GM21390 (cell line): ENCODE measurements at regions not wholly inside any gene's neighbourhood (a gene's known extent, or its start where the extent isn't known, plus 50 kb on each side); places are given as distances from the start of the nearest gene placed in this dataset.

Experiments used
- ATAC-seq: cut with Tn5 transposase; IDR thresholded peaks from one replicate; pipeline ENCODE4 v1.9.1; 2021; ENCODE audit not compliant: unreplicated experiment

DNA sequence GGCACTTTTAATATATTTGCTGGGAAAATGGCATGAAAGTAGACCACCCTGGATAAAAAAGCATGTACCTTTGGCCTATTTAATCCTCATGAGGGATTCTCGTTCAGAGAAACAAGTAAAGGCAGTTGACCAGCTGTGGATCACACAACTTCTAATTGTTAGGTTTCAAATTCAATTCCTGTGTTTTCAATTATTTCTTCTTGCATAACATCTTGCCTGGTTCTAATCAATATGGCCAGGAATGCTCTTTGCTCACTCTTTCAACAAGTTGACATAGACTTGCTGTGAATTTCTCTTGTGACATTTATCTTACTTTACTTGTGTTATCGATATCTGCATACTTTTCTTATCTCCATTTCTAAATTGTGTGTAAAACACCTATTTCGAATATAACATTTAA lies 211.8 kb downstream of the SLC7A11 start:
- no peak for ATAC-seq

DNA sequence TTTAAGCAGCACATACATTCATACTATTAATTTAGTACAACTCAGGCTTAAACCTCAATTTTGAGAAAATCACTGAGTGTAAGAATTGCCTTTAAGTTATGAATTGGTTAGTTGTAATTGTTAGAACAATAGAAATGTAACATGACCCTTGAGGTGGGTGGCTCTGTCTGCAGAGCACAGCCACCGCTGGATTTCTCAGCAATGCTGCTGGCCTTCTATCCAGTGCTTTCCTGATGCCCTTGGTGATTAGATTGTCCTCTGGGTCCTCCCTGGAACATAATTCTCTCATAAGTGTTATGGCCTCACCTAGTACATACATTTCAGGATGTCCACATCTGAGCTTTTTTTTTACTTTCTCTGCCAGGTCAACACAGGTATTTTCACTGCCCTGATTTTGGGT lies 213.2 kb downstream of the SLC7A11 start:
- ATAC-seq: no peak

DNA sequence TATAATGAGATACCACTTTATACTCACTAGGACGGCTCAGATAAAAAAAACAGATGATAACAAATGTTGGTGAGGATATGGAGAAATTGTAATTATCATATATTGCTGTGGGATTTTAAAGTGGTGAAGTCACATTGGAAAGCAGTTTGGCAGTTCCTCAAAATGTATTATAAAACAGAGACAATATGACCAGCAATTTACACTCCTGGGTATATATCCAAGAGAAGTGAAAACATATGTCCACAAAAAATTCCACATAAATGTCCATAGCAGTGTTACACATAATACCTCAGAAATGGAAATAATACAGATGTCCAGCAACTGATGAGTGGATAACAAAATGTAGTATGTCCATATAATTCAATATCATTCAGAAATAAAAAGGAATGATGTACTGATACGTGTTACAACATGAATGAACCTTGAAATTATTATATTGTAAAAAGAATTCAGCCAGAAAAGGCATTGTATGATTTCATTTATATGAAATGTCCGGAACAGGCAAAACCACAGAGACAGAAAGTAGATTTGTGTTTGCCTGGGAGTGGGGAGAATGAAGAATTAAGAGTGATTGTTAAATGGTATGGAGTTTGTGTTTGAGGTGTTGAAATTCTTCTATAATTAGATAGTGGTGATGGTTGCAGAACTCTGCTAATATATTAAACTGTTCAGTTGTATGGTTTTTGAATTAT lies 220.9 kb downstream of the SLC7A11 start:
- ATAC-seq: no peak

DNA sequence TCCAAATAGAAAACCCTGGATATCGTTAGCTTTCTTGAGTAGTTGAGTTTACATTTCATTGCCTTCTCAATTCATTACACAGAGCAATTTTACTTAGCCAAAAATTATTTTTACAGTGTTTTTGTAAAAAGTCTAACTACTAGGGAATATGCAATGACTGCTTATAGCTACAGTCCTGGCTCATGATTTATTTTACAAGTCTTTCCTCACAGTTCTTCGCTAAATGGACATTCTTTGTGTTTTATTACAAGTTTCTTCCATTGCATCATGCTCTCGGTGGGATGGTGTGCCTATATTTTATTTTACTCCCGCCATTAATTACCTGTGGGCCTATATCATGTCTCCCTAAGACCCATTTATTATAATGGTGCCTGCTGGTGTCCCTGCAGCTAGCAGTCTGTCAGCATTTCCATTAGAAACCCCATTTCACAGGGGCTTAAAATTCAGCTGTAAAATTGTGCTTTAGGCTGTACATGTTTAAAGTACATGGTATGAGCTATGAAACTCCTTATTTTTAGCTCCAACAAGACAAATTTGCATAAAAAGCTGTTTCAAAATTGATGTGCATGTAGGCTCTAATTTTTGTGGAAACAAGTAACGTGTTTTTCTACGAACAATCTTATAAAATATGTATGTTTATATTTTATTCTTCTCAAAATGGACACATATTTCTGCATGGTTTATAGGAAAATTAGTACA lies 227.4 kb downstream of the SLC7A11 start:
- no peak for ATAC-seq

DNA sequence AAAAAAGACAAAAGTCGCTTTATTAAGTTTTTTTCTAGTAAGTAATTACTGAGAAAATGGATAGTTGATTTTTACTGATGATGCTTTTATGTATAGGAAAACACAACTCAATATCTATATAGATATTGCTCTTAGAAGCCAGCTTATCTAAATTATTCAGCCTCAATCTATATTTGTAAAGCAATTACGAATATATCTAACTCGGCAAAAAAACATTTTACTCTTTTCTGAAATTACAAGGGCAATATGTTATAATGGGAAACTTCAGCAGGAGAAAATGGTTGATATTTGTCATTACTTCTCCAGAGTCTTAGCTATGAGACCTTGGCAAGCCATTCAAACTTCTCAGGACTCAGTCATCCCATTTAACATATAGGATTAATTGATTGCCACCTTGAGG lies 228.5 kb downstream of the SLC7A11 start:
- ATAC-seq: no peak

DNA sequence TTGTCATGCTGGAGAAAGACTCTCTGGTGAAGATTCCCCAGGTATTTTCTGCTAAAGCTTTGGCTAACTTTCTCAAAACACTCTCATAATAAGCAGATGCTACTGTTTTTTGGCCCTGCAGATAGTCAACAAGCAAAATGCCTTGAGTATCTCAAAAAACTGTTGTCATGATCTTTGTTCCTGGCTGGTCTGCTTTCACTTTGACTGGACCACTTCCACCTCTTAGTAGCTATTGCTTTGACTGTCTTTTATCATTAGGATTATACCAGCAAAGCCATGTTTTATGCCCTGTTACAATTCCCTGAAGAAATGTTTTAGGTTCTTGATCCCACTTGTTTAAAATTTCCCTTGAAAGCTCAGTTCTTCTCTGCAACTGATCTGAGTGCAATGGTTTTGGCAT lies 231.5 kb downstream of the SLC7A11 start:
- ATAC-seq: peak; percentile 73

DNA sequence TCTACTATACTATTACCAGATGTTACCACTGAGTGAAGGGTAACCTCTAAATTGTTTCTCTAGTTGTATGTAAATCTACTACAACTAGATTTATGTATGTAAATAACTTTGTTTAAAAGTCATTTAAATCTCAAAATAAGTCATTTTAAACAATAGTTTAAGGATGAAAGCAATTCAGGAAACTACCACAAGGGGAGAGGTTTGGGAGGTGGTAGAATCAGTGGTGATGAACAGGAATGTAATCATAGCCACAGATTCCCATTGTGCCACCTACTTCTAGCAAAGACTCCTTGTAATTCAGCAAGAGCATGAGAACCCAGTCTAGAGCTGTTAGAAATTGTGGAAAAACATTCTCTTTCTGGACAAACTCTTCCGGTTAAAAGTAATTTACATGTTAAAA lies 234.6 kb downstream of the SLC7A11 start:
- ATAC-seq: no peak

DNA sequence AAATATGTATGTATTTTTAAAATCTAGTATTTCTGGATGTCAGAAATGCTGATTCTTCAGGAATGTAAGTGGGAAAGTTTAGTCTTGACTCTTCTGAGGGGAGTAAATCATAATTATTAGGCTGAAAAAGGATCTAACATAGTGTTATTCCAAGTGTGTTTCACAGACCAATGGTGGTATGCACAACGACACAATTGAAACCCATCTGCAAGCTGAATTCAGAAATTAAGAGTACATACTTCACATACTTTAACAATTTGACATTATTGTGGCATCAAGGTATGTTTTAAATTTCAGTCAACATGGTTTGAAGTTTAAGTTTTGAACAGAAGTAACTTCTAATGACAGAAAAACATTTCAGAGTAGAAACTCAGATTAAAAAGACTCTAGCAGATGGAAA lies 236.7 kb downstream of the SLC7A11 start:
- ATAC-seq: no peak

DNA sequence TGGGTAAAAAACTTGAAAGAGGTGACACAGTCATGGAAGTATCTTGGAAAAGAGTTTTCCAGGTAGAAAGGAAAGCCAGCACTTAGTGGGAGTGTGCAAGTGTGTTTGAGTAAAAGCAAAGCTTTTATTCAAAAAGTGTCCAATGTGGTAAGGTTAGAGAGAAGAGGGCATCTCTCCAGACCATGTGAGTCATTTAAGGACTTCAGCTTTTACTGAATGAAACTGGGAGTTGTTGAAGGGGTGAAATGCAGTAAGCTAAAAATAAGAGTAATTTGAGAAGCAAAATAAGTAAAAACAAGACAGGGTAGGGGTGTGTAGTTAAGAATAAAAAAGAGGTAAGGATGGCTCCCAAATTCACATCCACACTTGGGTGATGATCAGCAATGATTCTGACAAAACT lies 238.9 kb downstream of the SLC7A11 start:
- ATAC-seq: peak; percentile 93

DNA sequence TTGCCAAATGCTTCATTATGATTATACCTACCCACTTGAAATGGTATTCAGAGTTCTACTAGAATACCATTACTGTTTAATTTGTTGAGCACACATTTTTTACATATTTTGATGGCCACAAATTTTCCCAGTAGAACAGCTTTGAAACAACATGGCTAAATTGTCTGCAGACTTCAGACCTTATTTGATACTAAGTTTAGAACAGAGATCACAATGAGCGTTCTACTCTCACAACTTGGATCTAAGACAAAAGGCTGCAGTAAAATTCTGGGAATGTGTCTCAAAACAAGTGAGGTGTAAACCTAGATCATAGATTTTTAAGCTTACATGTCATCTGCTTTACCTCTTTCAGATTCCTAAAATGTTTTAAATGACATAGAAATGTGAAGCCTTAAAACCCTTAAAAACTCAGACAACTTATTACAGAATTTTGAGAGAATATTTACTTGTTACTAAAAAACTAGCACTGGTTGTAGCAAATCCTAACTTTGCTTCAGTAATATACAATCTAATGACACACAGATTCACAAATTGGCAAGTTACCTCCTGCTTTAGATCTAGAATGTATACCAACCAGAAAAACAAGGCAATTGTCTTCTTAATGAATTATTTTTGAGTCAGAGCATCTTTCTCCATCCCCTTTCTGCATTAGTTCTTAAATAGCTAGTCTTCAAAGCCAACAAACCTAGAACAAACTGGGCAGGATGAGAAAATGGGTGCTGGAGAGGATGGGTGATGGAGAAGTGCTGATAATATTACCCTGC lies 243.3 kb downstream of the SLC7A11 start:
- no peak for ATAC-seq

DNA sequence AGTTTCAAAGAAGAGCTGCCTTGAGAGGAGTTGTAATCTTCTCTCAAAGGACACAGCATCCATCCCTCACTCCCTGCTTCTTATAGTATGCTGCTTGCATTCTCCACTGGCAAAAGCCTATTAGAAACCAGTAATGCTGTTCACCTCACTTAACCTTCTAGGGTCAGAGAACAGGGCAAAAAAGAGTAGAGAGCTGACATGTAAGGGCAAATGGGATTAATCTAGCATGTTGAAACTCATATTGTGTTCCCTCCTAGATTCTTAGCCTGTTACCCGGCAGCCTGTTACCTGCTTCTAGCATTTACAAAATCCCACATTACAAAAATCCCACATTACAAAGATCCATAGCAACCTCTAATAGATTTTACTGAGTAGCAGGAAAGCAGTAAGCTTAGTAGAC lies 244.7 kb downstream of the SLC7A11 start:
- no peak for ATAC-seq

DNA sequence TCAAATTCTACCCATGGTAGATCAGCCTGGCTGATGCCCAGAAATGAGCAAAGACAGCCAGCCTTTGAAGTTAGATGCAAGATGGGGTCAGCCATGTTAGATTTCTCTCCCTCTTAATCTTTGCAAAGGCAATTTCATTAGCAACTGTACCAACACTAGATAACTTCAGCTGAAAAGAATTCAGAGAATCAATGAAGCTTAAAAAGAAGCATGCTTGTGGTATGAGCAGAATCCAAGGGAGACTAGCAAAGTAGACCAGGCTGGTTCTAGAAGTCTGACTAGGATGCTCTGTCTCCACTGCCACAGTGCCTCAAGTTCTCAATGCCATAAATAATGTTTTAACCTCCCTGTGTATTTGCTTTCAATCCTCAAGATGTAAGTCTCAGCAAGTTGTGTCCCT lies 247.3 kb downstream of the SLC7A11 start:
- no peak for ATAC-seq

DNA sequence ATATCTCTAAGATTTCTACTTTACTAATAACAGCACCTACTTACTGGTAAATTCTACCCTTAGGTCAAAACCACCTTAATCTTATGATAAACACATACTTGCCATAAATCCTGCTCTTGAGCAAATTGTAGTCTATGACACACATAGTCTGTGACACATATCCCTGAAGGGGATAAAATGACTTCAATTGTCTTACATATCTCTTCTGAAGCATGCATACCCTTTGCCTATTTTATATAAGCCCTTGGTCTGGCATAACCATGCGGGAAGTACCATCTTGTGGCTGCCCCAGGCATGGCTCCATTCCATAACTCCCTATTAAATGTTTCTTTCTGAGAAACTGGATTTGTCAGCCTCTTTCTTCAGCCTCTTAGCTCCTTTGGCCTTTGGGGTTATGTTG lies 248.9 kb downstream of the SLC7A11 start:
- ATAC-seq: no peak

DNA sequence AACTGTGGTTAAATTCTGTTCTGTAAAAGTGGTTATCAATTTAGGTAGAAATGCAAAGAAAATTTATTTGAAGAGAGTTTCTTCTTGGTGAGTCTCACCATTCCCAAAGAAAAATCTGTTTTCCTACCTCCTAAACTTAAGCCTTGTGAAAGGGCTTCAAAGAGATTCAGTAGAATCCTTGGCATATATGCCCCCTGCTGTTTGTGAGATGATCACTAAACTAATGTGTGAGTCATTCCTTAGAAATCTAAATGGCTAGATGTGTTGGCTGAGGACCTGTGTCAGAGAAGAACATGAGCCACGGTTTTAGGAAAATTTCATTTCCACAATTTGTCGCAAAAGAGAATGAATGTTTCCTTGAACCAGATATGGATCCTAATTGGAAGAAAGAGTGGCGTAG lies 260.9 kb downstream of the SLC7A11 start:
- ATAC-seq: no peak

DNA sequence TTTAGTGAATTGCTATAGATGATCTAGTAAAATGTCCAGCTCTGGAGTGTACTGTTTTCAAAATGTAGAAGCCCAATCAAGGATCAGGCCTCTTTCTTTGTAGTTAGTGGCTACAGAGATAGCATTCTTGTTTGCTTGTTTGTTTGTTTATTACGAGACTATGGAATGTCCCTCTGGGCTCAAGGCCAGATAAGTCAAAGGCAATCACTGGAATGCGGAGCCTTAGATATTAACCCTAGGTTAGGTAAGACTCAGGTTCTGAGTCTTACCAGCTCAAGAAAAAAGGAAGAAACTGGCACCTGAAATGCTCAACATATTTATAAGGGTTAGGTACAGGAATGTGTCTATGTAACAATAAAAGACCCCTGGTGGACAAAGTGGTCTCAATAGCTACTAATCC lies 261.5 kb downstream of the SLC7A11 start:
- ATAC-seq: no peak

DNA sequence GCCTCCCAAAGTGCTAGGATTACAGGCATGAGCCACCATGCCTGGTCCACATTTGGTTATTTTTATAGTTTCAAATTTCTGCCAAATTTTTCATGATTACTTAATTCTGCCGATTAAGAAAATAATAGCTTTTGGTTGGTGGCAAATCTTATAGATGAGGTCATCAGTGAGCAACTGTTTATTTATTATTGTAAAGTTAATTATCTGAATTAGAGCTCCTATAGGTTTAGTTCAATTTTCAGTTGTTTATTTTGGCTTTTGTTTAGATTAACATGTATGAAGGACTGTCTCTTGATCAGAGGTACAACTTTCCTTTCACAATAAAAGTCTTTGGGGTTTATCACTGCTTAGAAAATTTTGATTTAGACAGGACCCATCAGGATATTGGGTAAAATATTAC lies 262.2 kb downstream of the SLC7A11 start:
- no peak for ATAC-seq

DNA sequence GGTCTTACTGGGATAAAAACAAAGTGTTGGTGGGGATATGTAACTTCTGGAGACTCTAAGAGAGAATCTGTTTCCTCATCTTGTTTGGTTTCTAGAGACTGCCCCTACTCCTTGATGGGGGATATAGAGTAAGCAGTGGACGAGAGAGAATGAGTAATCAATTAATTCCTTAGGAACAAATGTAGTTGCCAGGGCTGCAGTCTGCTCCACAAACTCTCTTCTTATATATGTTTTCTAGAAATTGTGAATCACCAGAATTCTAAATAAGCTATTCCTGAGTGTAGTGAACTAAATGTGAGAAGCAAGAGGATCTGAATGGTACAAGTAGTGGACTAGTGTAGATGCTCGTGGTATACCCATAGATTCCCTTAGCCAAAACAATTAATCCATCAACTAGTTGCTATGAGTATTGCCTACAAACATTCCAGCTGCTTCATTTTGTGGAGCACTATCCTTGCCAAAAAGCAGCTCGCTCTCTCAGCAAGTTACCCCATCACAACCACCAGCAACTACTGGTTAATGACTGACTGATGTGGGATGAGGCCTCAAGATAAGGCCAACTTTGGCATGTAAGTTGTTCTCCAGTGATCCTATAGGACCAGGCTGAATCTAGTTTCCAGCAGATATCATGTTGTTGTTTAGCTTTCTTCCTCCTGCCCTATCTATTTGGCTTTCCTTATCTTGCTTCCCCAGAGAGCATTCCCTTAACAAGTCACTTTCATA lies 273.0 kb downstream of the SLC7A11 start:
- ATAC-seq: no peak

DNA sequence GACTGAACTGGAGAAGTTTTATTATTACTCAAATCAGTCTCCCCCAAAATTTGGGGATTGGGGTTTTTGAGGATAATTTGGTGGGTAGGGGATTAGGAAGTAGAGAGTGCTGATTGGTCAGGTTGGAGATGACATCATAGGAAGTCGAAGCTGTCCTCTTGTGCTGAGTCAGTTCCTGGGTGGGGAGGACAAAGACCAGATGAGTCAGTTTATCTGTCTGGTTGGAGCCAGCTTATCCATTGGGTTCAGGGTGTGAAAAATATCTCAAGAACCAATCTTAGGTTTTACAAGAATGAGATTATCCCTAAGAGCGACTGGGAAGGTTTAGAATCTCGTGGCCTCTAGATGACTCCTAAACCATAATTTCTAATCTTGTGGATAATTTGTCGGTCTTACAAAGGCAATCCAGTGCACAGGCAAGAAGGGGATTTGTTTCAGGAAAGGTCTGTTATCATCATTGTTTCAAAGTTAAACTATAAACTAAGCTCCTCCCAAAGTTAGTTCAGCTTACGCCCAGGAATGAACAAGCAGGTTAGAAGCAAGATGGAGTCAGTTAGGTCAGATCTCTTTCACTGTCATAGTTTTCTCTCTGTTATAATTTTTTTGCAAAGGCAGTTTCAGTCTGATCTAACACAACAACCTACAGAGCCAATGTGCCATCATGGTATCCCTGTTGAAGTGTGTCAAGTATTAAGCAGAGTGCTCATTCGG lies 274.5 kb downstream of the SLC7A11 start:
- no peak for ATAC-seq

DNA sequence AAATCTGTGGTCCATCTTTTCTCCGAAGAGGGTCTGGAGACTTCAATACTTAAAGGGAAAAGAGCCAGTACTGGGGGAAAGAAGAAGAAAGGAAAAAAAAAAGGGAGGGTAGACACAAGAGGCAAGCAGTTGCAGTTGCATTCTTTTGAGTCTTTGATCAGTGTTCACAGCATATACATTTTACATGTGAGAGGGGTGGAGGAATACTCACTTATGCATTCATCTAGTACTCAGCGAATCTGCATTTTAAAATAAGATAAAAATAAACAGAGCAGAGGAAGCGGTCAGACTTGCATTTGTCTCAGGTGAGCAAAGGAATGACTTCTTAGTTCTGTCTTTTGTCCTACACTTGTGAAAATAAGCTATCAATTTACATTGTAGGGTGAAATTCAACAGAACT lies 275.6 kb downstream of the SLC7A11 start:
- ATAC-seq: no peak

DNA sequence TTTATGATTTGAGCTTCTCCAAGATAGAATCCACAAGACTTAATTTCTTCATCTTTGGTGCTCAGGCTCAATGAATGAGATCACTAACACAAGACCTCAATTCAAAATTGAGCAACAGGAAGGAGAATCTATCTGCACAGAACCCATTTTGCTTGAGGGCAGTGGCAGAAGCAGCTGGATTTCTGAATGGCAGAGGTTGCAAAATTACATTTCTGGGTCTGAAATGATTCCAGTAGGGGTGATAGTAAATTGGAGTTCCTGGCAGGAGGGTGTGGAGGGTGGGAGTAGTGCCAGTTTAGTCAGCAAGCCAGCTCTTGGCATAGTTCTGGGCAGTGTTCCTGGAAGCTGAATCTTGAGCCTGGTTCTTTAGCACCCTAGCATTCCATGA lies 281.1 kb downstream of the SLC7A11 start:
- ATAC-seq: no peak
